A549 (cell line): ENCODE measurements at regions not wholly inside any gene's neighbourhood (a gene's known extent, or its start where the extent isn't known, plus 50 kb on each side); places are given as distances from the start of the nearest gene placed in this dataset.

Source experiments
- CTCF ChIP-seq: fragments of >200 bp; sonication (Bioruptor Twin); formaldehyde crosslinking; IDR thresholded peaks from 3 replicates; pipeline ENCODE4 v1.5.1; 2016
- JUN ChIP-seq, 2 experiments: fragments of >200 bp; sonication (Bioruptor Twin); formaldehyde crosslinking; IDR thresholded peaks; 2 replicates in 1 of 2; 3 replicates in 1 of 2; pipeline ENCODE4 v1.6.1; 2016 to 2017
- MAX ChIP-seq: IDR thresholded peaks from 2 replicates; pipeline ENCODE4 v1.6.1; 2012
- RAD21 ChIP-seq, 2 experiments: fragments of >200 bp in 1 of 2; sonication (Bioruptor Twin) in 1 of 2; formaldehyde crosslinking in 1 of 2; IDR thresholded peaks in 1 of 2; conservative IDR thresholded peaks in 1 of 2; 2 replicates in 1 of 2; 3 replicates in 1 of 2; pipeline ENCODE4 v1.6.1; 2012 to 2018; ENCODE audit warnings: inconsistent platforms in 1 of 2
- ZSCAN20 ChIP-seq: fragments of 250-450 bp; sonication (Bioruptor Pico); IDR thresholded peaks from 2 replicates; pipeline ENCODE4 v1.8.0; 2022; ENCODE audit warnings: mild to moderate bottlenecking, moderate library complexity

GRCh38 chr6:120484146-120484545 lies 850.1 kb downstream of the TBC1D32 start:
- TF ChIP-seq MAX = no peak
- no peak for TF ChIP-seq ZSCAN20
- no peak for TF ChIP-seq JUN (IDR thresholded peaks at IDR 0.05)
- TF ChIP-seq CTCF = no peak
- no peak for TF ChIP-seq RAD21 (conservative IDR thresholded peaks at IDR 0.05 in 1 of 2, IDR thresholded peaks at IDR 0.05 in 1 of 2)
